ENCODE measurements at regions not wholly inside any gene's neighbourhood (a gene's known extent, or its start where the extent isn't known, plus 50 kb on each side); places are given as distances from the start of the nearest gene placed in this dataset.

- TF ChIP-seq, protein P1, sequence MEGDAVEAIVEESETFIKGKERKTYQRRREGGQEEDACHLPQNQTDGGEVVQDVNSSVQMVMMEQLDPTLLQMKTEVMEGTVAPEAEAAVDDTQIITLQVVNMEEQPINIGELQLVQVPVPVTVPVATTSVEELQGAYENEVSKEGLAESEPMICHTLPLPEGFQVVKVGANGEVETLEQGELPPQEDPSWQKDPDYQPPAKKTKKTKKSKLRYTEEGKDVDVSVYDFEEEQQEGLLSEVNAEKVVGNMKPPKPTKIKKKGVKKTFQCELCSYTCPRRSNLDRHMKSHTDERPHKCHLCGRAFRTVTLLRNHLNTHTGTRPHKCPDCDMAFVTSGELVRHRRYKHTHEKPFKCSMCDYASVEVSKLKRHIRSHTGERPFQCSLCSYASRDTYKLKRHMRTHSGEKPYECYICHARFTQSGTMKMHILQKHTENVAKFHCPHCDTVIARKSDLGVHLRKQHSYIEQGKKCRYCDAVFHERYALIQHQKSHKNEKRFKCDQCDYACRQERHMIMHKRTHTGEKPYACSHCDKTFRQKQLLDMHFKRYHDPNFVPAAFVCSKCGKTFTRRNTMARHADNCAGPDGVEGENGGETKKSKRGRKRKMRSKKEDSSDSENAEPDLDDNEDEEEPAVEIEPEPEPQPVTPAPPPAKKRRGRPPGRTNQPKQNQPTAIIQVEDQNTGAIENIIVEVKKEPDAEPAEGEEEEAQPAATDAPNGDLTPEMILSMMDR (optimal IDR thresholded peaks at IDR 0.05 in 1 of 3, IDR thresholded peaks at IDR 0.05 in 1 of 3, conservative IDR thresholded peaks at IDR 0.05 in 1 of 3; ENCODE audit: extremely low read depth in 1 of 3, insufficient read depth in 2 of 3, low read length in 3 of 3) = no peak
- TF ChIP-seq EZH2 (IDR thresholded peaks at IDR 0.05; ENCODE audit: low read length) = no peak
Measured at GRCh38 chr4:64000241-64000640, 409.0 kb downstream of the TECRL start.

All from keratinocyte (primary cell).